K562 (cell line): ENCODE measurements at regions not wholly inside any gene's neighbourhood (a gene's known extent, or its start where the extent isn't known, plus 50 kb on each side); places are given as distances from the start of the nearest gene placed in this dataset.

Experiments
- ATAC-seq: fragments of 200-7000 bp; cut with Tn5 transposase; 3 replicates; pipeline ENCODE4 v1.9.1; 2020; ENCODE audit warnings: moderate library complexity
- BruUV-seq: library from RNA; stranded (reverse); fragments of 400-500 nt; replicated peaks from 2 replicates; lab custom pipeline; 2021; lab: Mats Ljungman, UMichigan
- CTCF ChIA-PET: fragments of 300-600 bp; formaldehyde crosslinking; extraction: SDS; loops from one replicate; lab custom pipeline; 2021; ENCODE audit warnings: low intra/inter-chr PET ratio; lab: Yijun Ruan, JAX
- POLR2A ChIA-PET: fragments of 300-600, 350-650 bp; sonication (Branson Sonifier 250); formaldehyde crosslinking; extraction: SDS; loops from one replicate; lab custom pipeline; 2021; ENCODE audit warnings: antibody characterized with exemption, inconsistent platforms; lab: Yijun Ruan, JAX
- DNase-seq, 4 experiments: peaks; one replicate each; pipeline versions ENCODE4 v3.0.0 to v3.0.0-alpha.2; 2011 to 2018; ENCODE audit warnings: low spot score in 3 of 4, mixed read lengths in 3 of 4; ENCODE audit errors: extremely low read depth in 1 of 4
- FAIRE-seq: peaks from 2 replicates; lab custom pipeline; 2011; peaks lifted over from hg19 to GRCh38; lab: Jason Lieb, UNC
- H2AFZ ChIP-seq: 2 replicates; pipeline ENCODE4 v1.6.0; 2011; ENCODE audit warnings: low read depth, low read length, control low read depth, inconsistent platforms
- H3K27ac ChIP-seq: fragments of 200-600 bp; 3 replicates; pipeline ENCODE4 v1.8.0; 2011; ENCODE audit warnings: low read depth, mild to moderate bottlenecking, control low read depth, inconsistent platforms, low read length, moderate library complexity, mixed read lengths; ENCODE audit errors: extremely low read depth
- H3K27me3 ChIP-seq, 2 experiments: fragments of 300-600 bp in 1 of 2; 2 replicates in 1 of 2; 3 replicates in 1 of 2; pipeline versions ENCODE4 v1.6.0 to v1.8.0; 2011; ENCODE audit warnings: inconsistent platforms in 2 of 2, low read length in 2 of 2, mild to moderate bottlenecking in 1 of 2, mixed read lengths in 1 of 2, moderate library complexity in 1 of 2; ENCODE audit not compliant: control insufficient read depth in 2 of 2, insufficient read depth in 2 of 2
- H3K36me3 ChIP-seq: fragments of 300-600 bp; 3 replicates; pipeline ENCODE4 v1.8.0; 2011; ENCODE audit warnings: mild to moderate bottlenecking, low read length, inconsistent platforms; ENCODE audit not compliant: control insufficient read depth, insufficient read depth
- H3K4me1 ChIP-seq, 2 experiments: fragments of 200-600 bp in 1 of 2; replicated peaks in 1 of 2; 2 replicates in 1 of 2; 3 replicates in 1 of 2; pipeline versions ENCODE4 v1.5.1 to v1.8.0; 2011; ENCODE audit warnings: inconsistent platforms in 2 of 2, low read length in 2 of 2, mild to moderate bottlenecking in 1 of 2, mixed read lengths in 1 of 2, moderate library complexity in 1 of 2; ENCODE audit not compliant: control insufficient read depth in 2 of 2, insufficient read depth in 2 of 2
- H3K4me2 ChIP-seq: 2 replicates; pipeline ENCODE4 v1.6.1; 2011; ENCODE audit warnings: low read length, control low read depth, inconsistent platforms, mixed read lengths; ENCODE audit not compliant: insufficient read depth
- H3K4me3 ChIP-seq: fragments of 200-600 bp; sonication (generic), shearing (Covaris generic); 2 replicates; pipeline ENCODE4 v1.5.1; 2016; ENCODE audit warnings: control low read depth, inconsistent platforms
- H3K79me2 ChIP-seq: fragments of 200-600 bp; 3 replicates; pipeline ENCODE4 v1.8.0; 2011; ENCODE audit warnings: low read length, inconsistent platforms; ENCODE audit not compliant: control insufficient read depth, insufficient read depth
- H3K9ac ChIP-seq, 2 experiments: 2 replicates each; pipeline versions ENCODE4 v1.6.0 to v1.6.1; 2011; ENCODE audit warnings: low read depth in 2 of 2, low read length in 2 of 2, control low read depth in 1 of 2, inconsistent platforms in 1 of 2, mild to moderate bottlenecking in 1 of 2, mixed read lengths in 1 of 2; ENCODE audit not compliant: insufficient read depth in 1 of 2
- H3K9me1 ChIP-seq: one replicate; pipeline ENCODE4 v1.6.0; 2011; ENCODE audit warnings: inconsistent platforms, mild to moderate bottlenecking, low read length, moderate library complexity; ENCODE audit not compliant: control insufficient read depth, insufficient read depth
- H3K9me3 ChIP-seq: replicated peaks from 2 replicates; pipeline ENCODE4 v1.5.1; 2011; ENCODE audit warnings: low read depth, low read length, inconsistent platforms; ENCODE audit not compliant: control insufficient read depth, insufficient read depth
- H4K20me1 ChIP-seq: replicated peaks from 2 replicates; pipeline ENCODE4 v1.6.1; 2011; ENCODE audit warnings: low read length, inconsistent platforms, mixed read lengths; ENCODE audit not compliant: control insufficient read depth, insufficient read depth
- ADNP ChIP-seq: fragments of 200-800 bp; sonication (Bioruptor generic); IDR thresholded peaks from 2 replicates; pipeline ENCODE4 v1.6.1; 2016; ENCODE audit warnings: missing genetic modification characterization, missing compliant biosample characterization
- EP400 ChIP-seq: fragments of 450-650 bp; IDR thresholded peaks from 2 replicates; pipeline ENCODE4 v1.6.1; 2017; ENCODE audit warnings: antibody characterized with exemption, mild to moderate bottlenecking, moderate library complexity
- ETV6 ChIP-seq, 3 experiments: fragments of 150-350 bp in 1 of 3; sonication (generic) in 1 of 3; formaldehyde crosslinking in 1 of 3; IDR thresholded peaks; 2 replicates each; pipeline versions ENCODE4 v1.6.1 to v1.8.0; 2014 to 2022; ENCODE audit warnings: borderline replicate concordance in 2 of 3, low read depth in 2 of 3, antibody characterized with exemption in 1 of 3, low read length in 1 of 3, mild to moderate bottlenecking in 1 of 3, missing genetic modification reagents in 1 of 3
- GABPA ChIP-seq: fragments of 200-800 bp; sonication (Bioruptor generic); conservative IDR thresholded peaks from 2 replicates; pipeline ENCODE4 v1.6.1; 2016; ENCODE audit warnings: low read depth, missing genetic modification characterization, missing compliant biosample characterization
- HOMEZ ChIP-seq: fragments of 250-450 bp; sonication (Bioruptor Pico); IDR thresholded peaks from 2 replicates; pipeline ENCODE4 v1.4.0; 2020; ENCODE audit warnings: mild to moderate bottlenecking, moderate library complexity
- JUNB ChIP-seq: fragments of 450-650 bp; formaldehyde crosslinking; conservative IDR thresholded peaks from 2 replicates; pipeline ENCODE4 v1.4.0; 2020; ENCODE audit warnings: mild to moderate bottlenecking
- KAT8 ChIP-seq: fragments of 450-650 bp; IDR thresholded peaks from 2 replicates; pipeline ENCODE4 v1.6.1; 2016; ENCODE audit warnings: low read depth, mild to moderate bottlenecking
- KDM2B ChIP-seq: fragments of 250-450 bp; sonication (Bioruptor Pico); IDR thresholded peaks from 2 replicates; pipeline ENCODE4 v1.8.0; 2021; ENCODE audit warnings: mild to moderate bottlenecking, moderate library complexity
- LEF1 ChIP-seq: fragments of 450-650 bp; IDR thresholded peaks from 2 replicates; pipeline ENCODE4 v1.6.1; 2016; ENCODE audit warnings: mild to moderate bottlenecking
- MTF1 ChIP-seq: fragments of 250-450 bp; sonication (Bioruptor Pico); IDR thresholded peaks from 2 replicates; pipeline ENCODE4 v1.9.0; 2021; ENCODE audit warnings: moderate library complexity, mild to moderate bottlenecking, inconsistent platforms, borderline replicate concordance
- NFATC3 ChIP-seq: fragments of 450-650 bp; IDR thresholded peaks from 2 replicates; pipeline ENCODE4 v1.6.1; 2017; ENCODE audit warnings: mild to moderate bottlenecking
- PHB2 ChIP-seq: fragments of 450-650 bp; IDR thresholded peaks from 2 replicates; pipeline ENCODE4 v1.6.1; 2017; ENCODE audit warnings: low read depth
- RBFOX2 ChIP-seq: fragments of 200-400 bp; formaldehyde crosslinking; IDR thresholded peaks from 2 replicates; pipeline ENCODE4 v1.6.1; 2017; ENCODE audit warnings: low read depth, mild to moderate bottlenecking, low read length, moderate library complexity
- SRSF9 ChIP-seq: fragments of 200-400 bp; formaldehyde crosslinking; IDR thresholded peaks from 2 replicates; pipeline ENCODE4 v1.6.1; 2017; ENCODE audit warnings: low read depth, low read length, borderline replicate concordance
- STAT5A ChIP-seq: IDR thresholded peaks from 2 replicates; pipeline ENCODE4 v1.6.1; 2012; ENCODE audit warnings: low read length, inconsistent platforms, borderline replicate concordance
- TCF7L2 ChIP-seq: fragments of 150-350 bp; IDR thresholded peaks from 2 replicates; pipeline ENCODE4 v1.6.1; 2016; ENCODE audit warnings: low read depth, mild to moderate bottlenecking, low read length, moderate library complexity
- ZNF511 ChIP-seq: sonication (generic); formaldehyde crosslinking; IDR thresholded peaks from 2 replicates; pipeline ENCODE4 v1.8.0; 2022; ENCODE audit warnings: mild to moderate bottlenecking, missing genetic modification reagents
- ZNF609 ChIP-seq: sonication (generic); formaldehyde crosslinking; IDR thresholded peaks from 2 replicates; pipeline ENCODE4 v1.8.1; 2023; ENCODE audit warnings: missing genetic modification reagents, mild to moderate bottlenecking, borderline replicate concordance
- WGBS: fragments of 100-300 bp; shearing (Covaris generic); methylation state at CpG from one replicate; pipeline ENCODE4 v1.1.6; 2016; ENCODE audit warnings: low coverage, mixed read lengths; ENCODE audit not compliant: insufficient coverage; ENCODE audit errors: missing lambda C conversion rate; 5-methylcytosine and 5-hydroxymethylcytosine counted together
- in situ Hi-C: fragments of 300-500 bp; cut with MboI; formaldehyde crosslinking; loops from 4 replicates; pipeline ENCODE4 v1.15.0; 2018; ENCODE audit warnings: inconsistent platforms, mixed read lengths
- intact Hi-C: fragments of 100-400 bp; cut with micrococcal nuclease; formaldehyde crosslinking; loops from 2 replicates; pipeline ENCODE4 v1.14.2; 2022

- no peaks in the 10 kb centered on the region for H3K4me1 ChIP-seq
- H3K79me2 ChIP-seq = no peaks in the 10 kb centered on the region
- intact Hi-C loops (no loop called here), in situ Hi-C loops (no loop called here)
- no peak for FAIRE-seq
- H4K20me1 ChIP-seq = no peaks in the 10 kb centered on the region
- no peaks in the 10 kb centered on the region for H3K9me1 ChIP-seq
- no peaks in the 10 kb centered on the region for H3K36me3 ChIP-seq
- peaks cover 0 to 14% of the 10 kb centered on the region in 2 experiments; a peak in 1 of 5 replicates for H3K27me3 ChIP-seq
- DNase-seq = no peak
- no peak overlapping the region for H3K27ac ChIP-seq
- ATAC-seq = no peak
- H3K4me3 ChIP-seq = no peak overlapping the region
- H2AFZ ChIP-seq = no peak overlapping the region
- CTCF ChIA-PET = no interaction called here
- no peak overlapping the region for H3K4me2 ChIP-seq
- POLR2A ChIA-PET = no interaction called here
- 2% methylated on average over 8 of the region's 8 CpGs for WGBS
- BruUV-seq = no TSS peak
- no peak overlapping the region for H3K9ac ChIP-seq
- H3K9me3 ChIP-seq = no peaks in the 10 kb centered on the region
- TF ChIP-seq HOMEZ (no peak), EP400 (no peak), SRSF9 (no peak), ZNF511 (no peak), GABPA (tag) (no peak), STAT5A (no peak), TCF7L2 (no peak), PHB2 (no peak), KDM2B (CRISPR knock-in tag) (no peak), KAT8 (no peak), JUNB (CRISPR knock-in tag) (no peak), RBFOX2 (no peak), NFATC3 (no peak), LEF1 (no peak), ZNF609 (no peak), MTF1 (CRISPR knock-in tag) (no peak), ETV6 (IDR thresholded peaks at IDR 0.05; ENCODE audit: borderline replicate concordance in 1 of 2, low read depth in 2 of 2, low read length in 1 of 2) (no peak), ETV6 (CRISPR knock-in tag; IDR thresholded peaks at IDR 0.05; ENCODE audit: borderline replicate concordance) (no peak), ADNP (tag) (no peak)
Measured at GRCh38 chr15:29624271-29624670, 198.0 kb downstream of the TJP1 start.
